ENCODE measurements at regions not wholly inside any gene's neighbourhood (a gene's known extent, or its start where the extent isn't known, plus 50 kb on each side); places are given as distances from the start of the nearest gene placed in this dataset.
A peak's percentile ranks its signal among the peaks of the same experiment; 100 is the strongest.
"Not testable (repeated sequence)": the region's sequence is repeated elsewhere in the genome, so short reads cannot be mapped to it uniquely, and the experiment has no call there.

DNA sequence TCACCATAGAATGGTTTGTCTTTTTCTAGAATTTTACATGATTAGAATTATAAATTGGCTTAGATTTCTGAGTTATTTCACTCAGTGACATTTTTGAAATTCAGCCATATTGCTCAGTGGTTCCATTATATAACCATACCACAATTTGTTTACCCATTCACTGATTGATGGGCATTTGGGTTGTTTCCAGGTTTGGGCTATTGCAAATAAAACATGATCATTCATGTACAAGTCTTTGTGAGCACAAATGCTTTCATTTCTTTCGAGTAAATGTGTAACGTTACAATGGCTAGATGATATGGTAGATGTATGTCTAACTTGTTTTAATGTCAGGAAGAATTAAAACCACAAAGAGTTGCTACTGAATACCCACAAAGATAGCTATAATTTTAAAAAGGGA lies 279.9 kb upstream of the TARS1 start:
- no peak for FAIRE-seq

DNA sequence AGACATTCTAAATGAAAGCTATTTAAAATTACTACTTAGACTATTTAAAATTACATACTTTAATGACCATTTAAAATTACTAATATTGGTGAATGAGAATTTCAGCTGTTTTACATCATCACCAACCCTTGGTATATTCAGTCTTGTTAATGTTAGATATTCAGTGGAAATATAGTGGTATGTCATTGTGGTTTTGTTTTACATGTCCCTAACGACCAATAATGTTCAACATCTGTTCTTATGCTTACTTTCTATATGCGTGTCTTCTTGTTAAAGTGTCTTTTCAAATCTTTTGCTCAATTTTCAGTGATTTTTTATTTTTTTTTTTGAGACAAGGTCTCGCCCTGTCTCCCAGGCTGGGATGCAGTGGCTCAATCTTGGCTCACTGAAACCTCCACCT lies 279.3 kb upstream of the TARS1 start:
- FAIRE-seq, result no peak

DNA sequence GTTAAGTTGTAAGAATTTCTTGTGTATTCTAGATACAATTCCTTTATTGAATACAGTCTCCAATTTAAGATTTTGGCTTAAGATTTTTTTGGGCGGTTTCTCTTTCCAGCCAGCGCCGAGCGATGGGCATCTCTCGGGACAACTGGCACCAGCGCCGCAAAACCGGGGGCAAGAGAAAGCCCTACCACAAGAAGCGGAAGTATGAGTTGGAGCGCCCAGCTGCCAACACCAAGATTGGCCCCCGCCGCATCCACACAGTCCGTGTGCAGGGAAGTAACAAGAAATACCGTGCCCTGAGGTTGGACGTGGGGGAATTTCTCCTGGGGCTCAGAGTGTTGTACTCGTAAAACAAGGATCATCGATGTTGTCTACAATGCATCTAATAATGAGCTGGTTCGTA lies 278.7 kb upstream of the TARS1 start:
- no peak for FAIRE-seq

DNA sequence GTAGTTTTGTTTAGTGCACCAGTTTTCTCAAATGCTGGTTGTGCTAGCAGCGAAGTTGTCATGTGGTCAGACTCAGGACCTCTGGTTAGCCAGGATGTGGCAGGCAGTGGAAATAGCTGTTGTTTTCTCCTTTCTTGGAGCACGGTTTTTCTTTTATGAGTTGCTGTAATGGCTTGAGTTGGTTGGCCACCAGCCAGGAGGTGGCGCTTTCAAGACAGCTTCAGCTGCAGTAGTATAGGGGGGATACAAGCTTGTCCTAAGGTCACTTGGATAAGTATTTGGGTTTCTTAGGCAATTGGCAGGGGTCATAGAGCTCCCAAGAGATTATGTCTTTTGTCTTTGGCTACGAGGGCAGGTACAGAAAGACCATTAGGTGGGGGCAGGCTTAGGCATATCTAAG lies 274.2 kb upstream of the TARS1 start:
- FAIRE-seq, result no peak

DNA sequence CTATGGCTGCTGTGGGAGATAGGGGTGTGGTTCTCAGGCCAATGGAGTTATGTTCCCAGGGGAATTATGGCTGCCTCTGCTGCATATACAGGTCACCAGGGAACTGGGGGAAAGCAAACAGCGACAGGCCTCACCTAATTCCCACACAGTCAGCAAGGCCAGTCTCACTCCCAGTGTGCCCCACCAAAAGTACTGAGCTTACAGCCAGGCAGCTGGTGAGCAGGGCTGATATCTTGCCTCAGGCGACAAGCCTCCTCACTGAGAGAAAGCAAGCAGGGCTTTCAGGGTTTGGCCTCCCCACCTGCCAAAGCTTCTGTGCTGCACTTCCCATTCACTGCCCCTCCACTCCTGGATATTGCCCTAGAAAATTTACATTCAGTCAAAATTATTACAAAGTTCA lies 273.8 kb upstream of the TARS1 start:
- FAIRE-seq, result no peak

DNA sequence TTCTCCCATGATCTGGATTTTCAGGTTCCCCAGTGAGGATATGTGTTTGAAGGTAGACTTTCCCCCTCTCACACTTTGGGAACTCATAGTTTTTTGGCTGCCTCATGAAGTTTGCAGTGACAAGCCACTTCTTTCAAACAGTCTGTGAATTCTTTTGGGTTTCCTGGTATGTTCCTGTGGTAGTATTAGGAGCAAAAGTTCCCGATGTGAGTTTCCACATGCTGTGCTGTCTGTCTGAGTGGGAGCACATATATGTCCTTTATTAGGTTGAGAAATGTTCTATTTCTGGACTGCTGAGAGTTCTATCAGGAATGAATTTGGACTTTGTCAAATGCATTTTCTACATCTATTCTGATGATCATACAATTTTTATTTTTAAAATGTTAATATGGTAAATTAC lies 273.2 kb upstream of the TARS1 start:
- FAIRE-seq, result no peak

DNA sequence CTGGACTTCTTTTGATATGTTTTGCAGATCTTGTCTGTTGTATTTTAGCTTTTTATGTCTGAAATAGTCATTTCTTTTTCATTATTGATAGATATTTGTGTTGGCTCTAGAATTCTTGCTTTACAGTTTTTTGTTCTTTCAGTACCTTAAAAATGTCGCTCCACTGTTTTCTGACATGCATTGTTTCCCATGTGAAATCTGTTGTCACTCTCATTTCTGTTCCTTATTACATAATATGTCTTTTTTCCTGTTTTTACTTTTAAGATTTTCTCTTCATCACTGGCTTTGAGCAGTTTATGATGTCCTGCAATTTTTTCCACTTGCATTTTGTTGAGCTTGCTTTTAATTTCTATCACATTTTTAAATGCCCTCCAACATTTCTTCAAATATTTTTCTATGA lies 270.4 kb upstream of the TARS1 start:
- FAIRE-seq, result no peak

DNA sequence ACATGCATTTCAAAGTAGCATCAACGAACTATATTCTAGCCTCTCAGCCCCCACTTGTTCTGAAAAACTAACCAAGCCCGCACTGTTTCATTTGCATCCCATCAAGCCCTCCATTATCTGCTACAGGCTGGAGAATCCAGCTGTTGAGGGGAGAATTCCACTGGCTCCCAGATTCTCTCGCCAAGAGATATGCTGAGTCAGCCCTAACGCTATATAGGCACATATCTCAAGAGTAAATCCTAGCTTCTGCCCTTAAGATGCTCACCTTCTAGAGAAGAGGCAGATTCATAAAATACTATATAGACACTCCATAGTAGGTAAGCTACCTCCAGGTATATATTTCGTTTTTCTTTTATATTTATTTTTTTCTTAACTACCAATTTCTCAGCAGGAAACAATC lies 266.4 kb upstream of the TARS1 start:
- no peak for FAIRE-seq

DNA sequence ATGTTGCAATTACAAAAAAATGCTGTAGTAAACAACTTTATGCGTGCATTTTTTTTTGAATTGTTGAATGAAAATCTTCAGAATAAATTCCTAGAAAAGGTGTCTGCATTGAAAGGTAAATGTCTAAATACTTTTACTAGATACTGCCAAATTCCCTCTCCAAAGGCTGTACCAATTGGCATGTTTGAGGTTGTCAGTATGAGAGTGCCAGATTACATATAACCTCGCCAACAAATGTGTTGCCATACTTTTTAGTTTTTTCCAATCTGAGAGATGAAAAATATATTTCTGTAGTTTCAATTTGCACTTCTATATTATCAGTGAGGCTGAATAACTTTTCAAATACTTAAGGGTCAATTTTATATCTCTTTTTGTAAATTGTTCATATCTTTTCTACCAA lies 261.5 kb upstream of the TARS1 start:
- no peak for FAIRE-seq

DNA sequence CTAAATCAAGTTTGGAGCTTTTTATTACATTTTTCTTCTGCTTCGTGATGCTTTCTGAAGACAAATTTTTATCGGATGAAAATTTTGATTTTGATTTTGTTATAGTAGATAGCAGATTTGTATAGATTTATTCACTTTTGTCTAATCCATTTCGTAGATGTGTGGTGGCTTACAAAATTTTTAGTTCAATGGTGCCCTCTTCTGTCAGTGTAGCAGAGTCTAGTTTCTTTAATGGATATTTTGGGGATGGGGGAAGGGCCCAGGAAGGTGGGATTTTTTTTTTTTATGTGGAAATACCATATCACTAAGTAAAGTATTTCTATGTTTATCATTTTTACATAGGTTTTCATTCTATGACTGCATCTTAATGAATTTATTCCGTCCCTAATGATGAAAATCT lies 259.9 kb upstream of the TARS1 start:
- FAIRE-seq, result peak; percentile 87

DNA sequence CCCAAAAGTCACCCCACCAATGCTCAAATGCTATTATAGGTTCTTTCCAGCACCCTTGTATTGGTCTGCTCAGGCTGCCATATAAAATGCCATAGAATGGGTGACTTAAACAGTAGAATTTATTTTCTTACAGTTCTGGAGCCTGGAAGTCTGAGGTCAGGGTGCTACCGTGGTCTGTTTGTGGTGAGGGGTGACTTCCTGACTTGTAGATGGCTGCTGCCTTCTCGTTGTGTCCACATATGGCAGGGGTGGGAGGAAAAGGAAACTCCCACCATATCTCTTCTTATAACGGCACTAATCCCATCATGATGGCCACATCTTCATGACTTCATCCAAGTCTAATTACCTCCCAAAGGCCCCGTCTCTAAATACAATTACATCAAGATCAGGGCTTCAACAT lies 257.8 kb upstream of the TARS1 start:
- FAIRE-seq, result no peak

DNA sequence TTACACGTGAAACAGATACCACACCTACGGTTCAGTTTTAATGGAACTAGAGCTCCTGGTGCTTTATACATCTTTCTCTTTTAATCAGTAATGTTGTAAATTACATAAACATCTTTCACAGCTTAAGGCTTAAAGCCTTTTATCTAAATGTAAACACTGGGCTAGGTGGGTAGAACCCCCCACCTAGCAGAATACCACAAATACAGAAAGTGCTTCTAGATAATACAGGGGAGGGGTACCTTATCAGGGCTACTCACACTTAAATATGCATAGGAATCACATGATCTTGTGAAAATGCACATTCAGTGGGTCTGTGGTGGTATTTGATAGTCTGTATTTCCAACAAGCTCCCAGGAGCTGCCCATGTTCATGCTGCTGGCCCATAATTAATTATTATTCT lies 256.4 kb upstream of the TARS1 start:
- FAIRE-seq, result no peak

DNA sequence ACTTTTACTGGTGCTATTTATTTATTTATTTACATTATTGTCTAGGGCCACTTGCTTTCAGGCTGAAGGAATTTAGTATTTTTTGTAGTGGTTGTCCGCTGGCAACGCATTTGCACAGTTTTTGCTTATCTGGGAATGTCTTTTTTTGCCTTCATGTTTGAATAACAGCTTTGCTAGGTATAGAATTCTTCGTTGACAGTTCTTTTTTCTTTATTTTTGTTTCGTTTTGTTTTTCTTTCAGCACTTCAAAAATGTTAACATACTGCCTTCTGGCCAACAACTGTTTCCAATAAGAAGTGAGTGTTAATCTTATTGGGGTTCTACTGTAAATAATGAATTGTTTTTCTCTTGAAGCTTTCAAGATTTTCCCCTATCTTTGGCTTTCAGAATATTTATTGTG lies 252.7 kb upstream of the TARS1 start:
- FAIRE-seq, result no peak

DNA sequence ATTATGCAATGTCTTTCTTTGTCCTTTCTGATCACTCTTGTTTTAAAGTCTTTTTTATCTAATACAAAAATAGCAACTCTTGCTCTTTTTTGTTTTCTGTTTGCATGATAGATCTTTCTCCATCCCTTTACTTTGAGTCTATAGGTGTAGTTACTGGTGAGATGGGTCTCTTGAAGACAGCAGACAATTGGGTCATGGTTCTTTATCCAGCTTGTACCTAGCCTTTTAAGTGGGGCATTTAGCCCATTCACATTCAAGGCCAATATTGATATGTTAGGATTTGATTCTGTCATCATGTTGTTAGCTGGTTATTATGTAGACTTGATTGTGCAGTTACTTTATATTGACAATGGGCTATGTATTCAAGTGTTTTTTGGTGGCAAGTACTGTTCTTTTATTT lies 245.9 kb upstream of the TARS1 start:
- FAIRE-seq, result no peak

DNA sequence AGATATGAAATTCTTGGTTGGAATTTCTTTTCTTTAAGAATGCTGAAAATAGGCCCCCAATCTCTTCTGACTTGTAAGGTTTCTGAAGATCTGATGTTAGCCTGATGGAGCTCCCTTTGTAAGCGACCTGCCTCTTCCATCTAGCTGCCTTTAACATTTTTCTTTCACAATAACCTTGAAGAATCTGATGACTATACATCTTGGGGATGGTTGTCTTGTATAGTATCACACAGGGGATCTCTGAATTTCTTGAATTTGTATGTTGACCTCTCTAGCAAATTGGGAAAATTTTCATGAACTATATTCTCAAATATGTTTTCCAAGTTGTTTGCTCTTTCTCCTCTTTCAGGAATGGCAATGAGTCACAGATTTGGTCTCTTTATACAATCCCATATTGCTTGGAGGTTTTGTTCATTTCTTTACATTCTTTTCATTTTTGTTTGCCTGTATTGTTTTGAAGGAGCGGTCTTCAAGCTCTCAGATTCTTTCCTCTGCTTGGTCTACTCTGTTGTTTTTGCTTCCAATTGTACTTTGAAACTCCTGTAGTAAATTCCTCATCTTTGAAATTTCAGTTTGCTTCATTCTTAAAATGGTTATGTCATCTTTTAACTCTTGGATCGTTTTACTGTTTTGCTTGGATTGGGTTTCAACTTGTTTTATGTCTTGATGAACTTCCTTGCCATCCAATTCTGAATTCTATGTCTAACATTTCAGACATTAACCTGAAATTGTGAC lies 245.2 kb upstream of the TARS1 start:
- FAIRE-seq, result no peak

DNA sequence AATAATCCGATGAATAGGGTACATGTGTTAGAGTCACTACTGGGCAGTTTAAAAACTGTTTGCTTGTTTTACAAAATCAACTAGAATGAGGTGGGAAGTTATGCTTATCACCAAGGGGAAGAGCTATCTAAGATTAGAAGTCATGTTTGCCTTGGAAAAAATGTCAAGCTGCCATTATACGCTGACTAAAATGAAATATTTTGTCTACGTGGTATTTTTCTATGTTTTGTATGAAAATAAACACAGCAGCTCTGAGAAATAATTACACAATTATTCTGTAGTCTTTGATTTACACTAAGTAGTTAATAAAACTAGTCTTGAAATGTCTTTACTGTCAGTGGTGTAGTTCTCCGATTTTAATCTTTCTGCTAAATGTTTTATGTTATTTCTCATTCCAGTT lies 241.9 kb upstream of the TARS1 start:
- no peak for FAIRE-seq

DNA sequence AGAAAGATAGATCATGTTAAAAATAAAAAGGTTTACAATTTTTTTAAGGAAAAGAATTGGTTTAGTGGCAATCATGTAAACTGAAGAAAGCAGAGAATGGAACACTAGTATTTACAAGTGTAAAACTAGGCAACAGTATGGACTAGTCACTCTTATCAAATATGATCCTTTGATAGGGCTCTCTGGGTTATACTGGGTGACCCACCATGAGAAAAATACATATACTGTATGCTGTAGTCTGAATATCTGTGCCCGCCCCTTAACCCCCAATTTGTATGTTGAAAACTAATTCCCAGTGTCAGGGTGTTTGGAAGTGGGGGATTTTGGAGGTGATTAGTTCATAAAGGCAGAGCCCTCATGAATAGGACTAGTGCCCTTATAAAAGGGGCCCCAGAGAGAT lies 236.8 kb upstream of the TARS1 start:
- FAIRE-seq, result no peak

DNA sequence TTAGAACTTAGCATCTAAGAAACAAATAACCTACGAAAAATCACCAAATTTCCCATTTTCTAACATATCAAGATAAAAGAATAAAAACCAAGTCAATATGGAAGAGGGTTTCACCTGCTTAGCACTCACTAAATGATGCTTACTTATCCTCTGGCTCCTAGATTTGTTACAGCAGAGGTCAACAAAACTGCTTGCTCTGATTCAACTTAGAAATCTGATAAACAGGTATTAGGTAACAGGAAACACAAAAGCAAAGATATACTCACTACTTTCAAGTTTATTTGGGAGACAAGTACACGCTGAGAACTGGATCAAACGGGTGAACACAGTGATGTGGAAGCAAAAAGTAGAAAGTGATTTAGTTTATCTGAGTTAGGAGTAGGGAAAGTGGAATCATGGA lies 235.7 kb upstream of the TARS1 start:
- FAIRE-seq, result no peak

DNA sequence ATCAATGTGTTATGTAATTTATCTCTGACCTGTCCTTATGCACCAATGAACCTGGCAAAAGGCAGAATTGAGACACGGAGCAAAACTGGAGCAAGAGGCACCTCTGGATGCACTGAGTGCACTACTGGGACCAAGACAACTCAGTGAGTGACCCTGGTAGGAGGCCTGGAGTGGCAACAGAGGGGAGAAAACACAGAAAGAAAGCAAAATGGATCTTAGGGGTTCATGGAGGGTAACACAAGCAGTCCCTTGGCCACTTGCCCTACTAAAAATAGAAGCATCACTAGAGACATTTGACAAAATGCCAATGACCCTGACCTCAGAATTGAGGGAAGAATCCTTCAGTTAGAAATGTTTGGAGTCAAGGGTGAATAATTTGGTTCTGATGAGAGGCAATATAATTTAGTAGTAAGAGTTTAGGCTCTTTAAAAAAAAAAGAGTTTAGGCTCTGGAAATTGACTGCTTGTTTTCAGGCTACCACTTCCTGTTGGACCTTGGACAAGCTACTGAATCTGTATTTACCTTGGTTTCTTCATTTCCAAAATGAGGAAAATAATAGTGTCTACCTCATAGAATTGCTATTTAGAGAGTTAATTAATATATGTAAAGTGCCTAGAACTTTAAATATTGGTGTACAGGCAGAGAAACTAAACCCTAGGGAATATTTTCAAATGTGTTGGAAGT lies 234.9 kb upstream of the TARS1 start:
- FAIRE-seq, result no peak

DNA sequence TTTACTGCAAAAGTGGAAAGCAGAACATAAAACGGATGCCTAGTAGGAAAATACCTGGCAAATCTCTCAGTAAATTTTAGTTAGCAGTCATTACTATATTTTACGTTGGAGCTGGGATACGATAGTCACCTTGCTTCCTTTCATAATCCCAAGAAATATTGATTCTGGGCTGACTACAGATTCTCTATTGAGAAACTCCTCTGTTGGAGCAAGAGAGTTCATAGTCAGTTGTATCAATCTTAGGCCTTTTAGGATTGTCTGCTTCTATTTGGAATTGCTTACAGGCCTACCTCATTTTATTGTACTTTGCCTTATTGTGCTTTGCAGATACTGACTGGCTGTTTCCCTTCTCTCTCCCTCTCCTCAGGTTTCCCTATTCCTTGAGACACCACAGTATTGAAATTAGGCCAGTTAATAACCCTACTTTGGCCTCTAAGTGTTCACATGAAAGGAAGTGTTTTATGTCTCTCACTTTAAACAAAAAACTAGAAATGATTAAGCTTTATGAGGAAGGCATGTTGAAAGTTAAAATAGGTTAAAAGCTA lies 233.7 kb upstream of the TARS1 start:
- no peak for FAIRE-seq

DNA sequence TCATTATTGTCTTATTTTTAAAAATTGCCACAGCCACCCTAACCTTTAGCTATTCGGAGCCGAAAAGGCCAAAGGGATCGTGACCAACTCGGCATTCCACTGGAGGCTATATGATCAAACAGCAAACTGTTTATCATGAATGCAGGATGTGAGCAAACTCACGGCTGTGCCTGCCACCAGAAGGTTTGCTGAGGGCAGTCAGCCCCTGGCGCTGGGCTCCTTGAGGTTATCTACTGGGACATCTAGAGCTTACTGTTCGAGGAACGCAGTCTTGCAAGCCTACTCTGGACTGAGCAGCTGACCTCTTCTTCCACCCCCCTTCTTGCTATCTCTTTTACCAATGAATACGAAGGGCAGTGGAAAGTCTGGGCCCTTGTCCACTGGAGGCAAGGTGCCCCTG lies 231.5 kb upstream of the TARS1 start:
- FAIRE-seq, result no peak

DNA sequence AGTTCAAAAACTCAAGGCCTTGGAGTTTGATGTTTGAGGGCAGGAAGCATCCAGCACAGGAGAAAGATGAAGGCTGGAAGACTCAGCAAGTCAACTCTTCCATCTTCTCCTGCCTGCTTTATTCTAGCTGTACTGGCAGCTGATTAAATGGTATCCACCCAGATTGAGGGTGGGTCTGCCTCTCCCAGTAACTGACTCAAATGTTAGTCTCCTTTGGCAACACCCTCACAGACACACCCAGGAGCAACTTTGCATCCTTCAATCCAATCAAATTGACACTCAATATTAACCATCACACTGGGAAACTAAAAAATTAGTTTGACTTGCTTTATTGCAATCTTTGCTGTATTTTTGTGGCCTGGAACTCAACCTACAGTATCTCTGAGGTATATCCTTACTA lies 230.5 kb upstream of the TARS1 start:
- FAIRE-seq, result not testable (repeated sequence)

DNA sequence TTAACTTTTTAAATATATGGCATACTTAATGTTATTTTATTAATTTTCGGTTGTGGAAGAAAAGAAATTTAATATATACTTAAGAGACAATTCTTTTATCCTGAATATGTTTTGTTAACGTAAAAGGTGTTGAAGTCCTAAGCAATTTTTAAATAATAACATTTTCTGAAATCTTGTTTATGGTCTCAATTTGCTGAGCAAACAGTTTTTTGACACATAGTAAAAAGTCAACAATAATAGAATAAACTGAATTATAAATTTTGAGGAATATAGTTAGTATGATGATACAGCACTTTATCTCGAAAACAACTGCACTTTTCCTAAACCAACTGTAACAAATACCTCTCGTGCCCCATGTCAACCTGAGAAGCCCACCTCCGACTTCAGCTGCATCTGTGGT lies 229.8 kb upstream of the TARS1 start:
- no peak for FAIRE-seq

DNA sequence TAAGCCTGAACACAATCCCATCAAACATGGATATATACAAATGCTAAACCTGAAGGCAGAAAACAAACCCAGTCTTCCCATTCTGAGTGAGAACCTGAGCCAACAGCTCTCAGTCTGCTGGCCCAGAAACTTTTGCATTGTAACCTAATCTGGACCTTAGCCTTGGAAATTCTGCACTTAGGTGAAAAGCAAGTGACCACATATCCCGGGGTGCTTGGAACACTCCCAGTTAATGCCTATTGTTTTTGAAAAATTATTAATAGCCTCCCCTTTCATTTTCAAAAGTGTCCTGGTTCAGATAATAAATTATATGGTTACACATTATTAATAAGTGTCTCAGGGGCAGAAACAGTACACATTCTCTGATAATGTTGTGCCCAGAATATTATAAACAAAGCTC lies 228.3 kb upstream of the TARS1 start:
- FAIRE-seq, result no peak

DNA sequence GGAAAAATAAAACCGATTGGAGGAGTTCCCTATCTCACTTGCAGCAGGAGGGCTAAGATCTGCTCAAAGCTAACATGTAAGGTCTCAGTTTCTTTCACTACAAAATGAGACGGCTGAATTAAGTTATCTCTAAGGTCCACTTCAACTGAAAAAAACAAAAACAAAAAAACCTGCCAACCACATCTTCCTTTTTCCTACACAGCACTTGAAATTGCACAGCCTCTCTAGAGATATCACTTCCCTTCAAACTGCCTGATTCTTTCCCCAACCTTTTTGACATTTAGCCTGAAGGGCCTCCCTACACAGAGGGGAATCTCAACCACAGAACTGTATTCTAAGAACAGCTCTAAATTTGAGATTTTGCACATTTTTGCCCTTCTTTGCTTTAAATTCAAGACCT lies 227.9 kb upstream of the TARS1 start:
- FAIRE-seq, result no peak

All from A204.1 (cell line).